ENCODE measurements at regions not wholly inside any gene's neighbourhood (a gene's known extent, or its start where the extent isn't known, plus 50 kb on each side); places are given as distances from the start of the nearest gene placed in this dataset.

DNA sequence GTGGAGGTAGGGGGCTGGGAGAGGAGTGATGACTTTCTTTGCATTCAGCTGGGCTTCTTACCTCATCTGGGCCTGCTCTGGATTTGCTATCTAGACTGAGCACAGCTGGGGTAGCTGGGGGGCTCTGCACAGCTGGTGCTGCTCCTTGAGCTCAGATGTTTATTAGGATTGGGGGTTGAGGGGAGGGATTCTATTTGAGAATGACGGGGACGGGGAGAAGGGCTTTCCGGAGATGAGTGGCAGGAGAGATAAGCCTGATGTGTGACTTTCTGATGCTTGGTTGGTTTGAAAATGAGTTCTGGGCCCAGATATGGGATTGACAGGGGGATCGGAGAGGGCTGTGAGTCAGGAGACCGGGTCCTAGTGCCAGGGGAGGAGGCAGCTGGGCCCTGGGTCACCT lies 146.1 kb upstream of the CSF3R start:
- TF ChIP-seq CTCF (IDR thresholded peaks at IDR 0.05 in 4 of 5, conservative IDR thresholded peaks at IDR 0.05 in 1 of 5) = no peak
- no peak for TF ChIP-seq POLR2A (IDR thresholded peaks at IDR 0.05)

Measured in gastrocnemius medialis (tissue), 4 donors.